ENCODE measurements at regions not wholly inside any gene's neighbourhood (a gene's known extent, or its start where the extent isn't known, plus 50 kb on each side); places are given as distances from the start of the nearest gene placed in this dataset.

GRCh38 chr1:221849110-221849509, 107.2 kb upstream of the DUSP10 start:
- Mint-ChIP-seq H3K27ac (no peak overlapping the region), H3K9me3 (ENCODE audit: low read depth) (no peaks in the 10 kb centered on the region), H3K36me3 (no peaks in the 10 kb centered on the region), H3K27me3 (no peaks in the 10 kb centered on the region), H3K4me3 (no peak overlapping the region), H3K4me1 (ENCODE audit: low read depth) (no peaks in the 10 kb centered on the region)

DNA sequence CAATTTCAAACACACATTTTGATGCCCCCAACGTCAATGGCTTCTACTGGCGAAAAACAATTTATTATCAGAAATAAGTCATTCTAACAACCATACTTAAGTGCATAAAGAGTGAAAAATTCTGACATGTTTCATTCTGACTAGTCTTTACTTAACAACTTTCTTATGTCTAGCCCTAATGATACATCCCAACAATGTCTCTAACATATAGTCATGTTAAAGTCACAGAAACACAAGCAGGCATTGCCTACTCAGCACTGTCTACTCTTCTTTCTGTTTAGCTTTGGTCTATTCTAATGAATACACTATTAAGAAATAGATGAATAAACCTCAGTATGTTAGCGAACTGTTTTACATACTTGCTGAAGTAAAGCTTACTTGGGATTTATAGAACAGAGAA, 105.8 kb upstream of the DUSP10 start:
- H3K4me1 Mint-ChIP-seq (ENCODE audit: low read depth), result no peaks in the 10 kb centered on the region
- no peak overlapping the region for H3K27ac Mint-ChIP-seq
- no peak overlapping the region for H3K4me3 Mint-ChIP-seq
- H3K9me3 Mint-ChIP-seq (ENCODE audit: low read depth), result no peaks in the 10 kb centered on the region
- no peaks in the 10 kb centered on the region for H3K36me3 Mint-ChIP-seq
- no peaks in the 10 kb centered on the region for H3K27me3 Mint-ChIP-seq

- no peak overlapping the region for H3K27ac Mint-ChIP-seq
- H3K27me3 Mint-ChIP-seq, result no peaks in the 10 kb centered on the region
- H3K36me3 Mint-ChIP-seq, result no peaks in the 10 kb centered on the region
- H3K4me1 Mint-ChIP-seq (ENCODE audit: low read depth), result peaks cover 4% of the 10 kb centered on the region
- no peak overlapping the region for H3K4me3 Mint-ChIP-seq
- no peaks in the 10 kb centered on the region for H3K9me3 Mint-ChIP-seq (ENCODE audit: low read depth)
Observed at GRCh38 chr1:221845650-221846371, 103.9 kb upstream of the DUSP10 start.

DNA sequence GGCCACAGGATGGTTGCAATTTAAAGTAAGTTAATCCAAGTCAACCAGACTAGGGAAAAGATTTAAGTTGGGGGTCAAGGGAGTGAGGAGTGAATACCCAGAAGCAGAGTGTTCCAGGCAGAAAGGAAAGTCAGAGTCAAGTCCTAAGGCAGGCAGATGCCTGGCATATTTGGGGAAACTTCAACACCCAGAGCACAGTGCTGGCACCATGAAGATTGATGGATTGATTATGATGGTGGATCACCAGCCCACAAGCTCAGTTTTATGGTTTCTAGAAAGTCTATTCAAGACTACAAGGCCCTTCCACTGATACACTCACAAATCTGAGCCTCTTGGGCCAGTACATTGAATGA, 100.1 kb upstream of the DUSP10 start:
- Mint-ChIP-seq H3K27ac (no peak overlapping the region), H3K27me3 (no peaks in the 10 kb centered on the region), H3K9me3 (ENCODE audit: low read depth) (no peaks in the 10 kb centered on the region)

GRCh38 chr1:221841251-221841982, 99.5 kb upstream of the DUSP10 start:
- Mint-ChIP-seq H3K27ac (peak overlapping the region; percentile 9), H3K4me1 (ENCODE audit: low read depth) (peaks cover 37% of the 10 kb centered on the region), H3K4me3 (no peak overlapping the region), H3K27me3 (no peaks in the 10 kb centered on the region), H3K36me3 (no peaks in the 10 kb centered on the region), H3K9me3 (ENCODE audit: low read depth) (no peaks in the 10 kb centered on the region)

More for the DNA sequence above, 100.1 kb upstream of the DUSP10 start:
- Mint-ChIP-seq H3K36me3 (no peaks in the 10 kb centered on the region), H3K4me1 (ENCODE audit: low read depth) (peaks cover 37% of the 10 kb centered on the region), H3K4me3 (no peak overlapping the region)

DNA sequence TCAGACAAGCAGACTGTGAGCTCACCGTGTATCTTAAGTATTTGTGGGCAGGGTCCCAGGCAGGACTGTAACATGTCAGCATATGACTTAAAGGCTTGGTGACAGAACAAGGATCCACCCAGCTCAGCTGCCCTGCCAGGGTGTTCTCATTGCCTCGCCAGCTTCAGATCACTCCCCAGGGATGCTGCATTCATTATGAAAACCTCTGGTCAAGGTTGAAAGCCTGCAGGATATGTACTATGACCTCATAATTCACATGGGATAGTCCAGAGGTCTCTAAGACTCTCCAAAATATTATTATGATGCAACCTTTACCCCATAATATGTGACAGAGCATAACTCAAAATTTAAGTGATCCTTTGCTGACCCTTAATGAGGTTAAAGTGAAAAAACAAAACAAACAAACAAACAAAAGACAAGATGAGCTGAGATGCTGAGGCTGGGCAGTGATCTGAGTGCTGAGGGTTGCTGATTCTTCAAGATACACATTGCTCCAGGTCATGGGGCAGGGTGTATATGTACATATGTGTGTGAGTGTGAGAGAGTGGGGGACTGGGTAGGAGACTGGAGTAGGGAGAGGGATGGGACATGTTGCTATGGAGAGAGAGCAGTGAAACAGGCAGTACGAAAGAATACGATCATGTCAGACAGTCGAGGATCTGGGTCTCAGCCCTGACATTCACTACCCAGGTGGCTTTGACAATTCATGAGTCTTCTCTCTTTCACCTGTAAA, 98.8 kb upstream of the DUSP10 start:
- Mint-ChIP-seq H3K4me3 (no peak overlapping the region), H3K36me3 (no peaks in the 10 kb centered on the region), H3K9me3 (ENCODE audit: low read depth) (no peaks in the 10 kb centered on the region), H3K4me1 (ENCODE audit: low read depth) (peaks cover 37% of the 10 kb centered on the region), H3K27ac (peak overlapping the region; percentile 96), H3K27me3 (peaks cover 1% of the 10 kb centered on the region)

DNA sequence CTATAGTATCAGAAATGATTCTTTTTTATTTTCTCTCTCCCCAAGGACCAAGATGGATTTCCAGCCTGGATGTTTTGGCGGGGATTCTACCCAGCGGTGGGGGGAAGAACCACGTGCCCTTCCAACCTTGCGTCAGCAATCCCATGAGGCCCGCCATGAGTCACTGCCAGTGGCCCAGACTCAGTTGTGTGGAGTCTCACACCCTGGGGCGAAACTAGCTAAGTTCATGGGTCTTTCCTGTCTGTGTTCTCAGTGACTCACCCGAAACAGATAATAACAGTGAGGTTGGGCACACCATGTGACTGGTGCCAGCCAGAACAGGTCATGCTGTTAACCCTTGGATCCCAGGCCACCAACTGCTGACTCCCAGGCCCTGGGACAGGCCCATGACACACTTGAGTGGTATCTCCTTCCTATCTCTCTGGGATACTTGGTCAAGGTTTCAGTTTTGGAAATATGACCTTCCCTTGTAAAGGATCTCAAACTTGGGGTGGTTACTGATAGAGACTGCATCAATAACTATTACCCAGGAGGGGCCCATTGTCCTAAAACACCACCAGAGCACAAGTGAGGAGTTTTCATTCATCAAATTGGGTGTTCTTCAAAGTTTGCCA, 98.0 kb upstream of the DUSP10 start:
- Mint-ChIP-seq H3K9me3 (ENCODE audit: low read depth) (no peaks in the 10 kb centered on the region), H3K4me1 (ENCODE audit: low read depth) (peaks cover 37% of the 10 kb centered on the region), H3K36me3 (no peaks in the 10 kb centered on the region), H3K27ac (peak overlapping the region; percentile 96), H3K4me3 (peak overlapping the region; percentile 40), H3K27me3 (peaks cover 1% of the 10 kb centered on the region)

- peaks cover 37% of the 10 kb centered on the region for H3K4me1 Mint-ChIP-seq (ENCODE audit: low read depth)
- peaks cover 1% of the 10 kb centered on the region for H3K27me3 Mint-ChIP-seq
- H3K36me3 Mint-ChIP-seq, result no peaks in the 10 kb centered on the region
- peak overlapping the region; percentile 18 for H3K4me3 Mint-ChIP-seq
- peak overlapping the region; percentile 96 for H3K27ac Mint-ChIP-seq
- H3K9me3 Mint-ChIP-seq (ENCODE audit: low read depth), result no peaks in the 10 kb centered on the region
Observed at GRCh38 chr1:221839321-221839720, 97.4 kb upstream of the DUSP10 start.

DNA sequence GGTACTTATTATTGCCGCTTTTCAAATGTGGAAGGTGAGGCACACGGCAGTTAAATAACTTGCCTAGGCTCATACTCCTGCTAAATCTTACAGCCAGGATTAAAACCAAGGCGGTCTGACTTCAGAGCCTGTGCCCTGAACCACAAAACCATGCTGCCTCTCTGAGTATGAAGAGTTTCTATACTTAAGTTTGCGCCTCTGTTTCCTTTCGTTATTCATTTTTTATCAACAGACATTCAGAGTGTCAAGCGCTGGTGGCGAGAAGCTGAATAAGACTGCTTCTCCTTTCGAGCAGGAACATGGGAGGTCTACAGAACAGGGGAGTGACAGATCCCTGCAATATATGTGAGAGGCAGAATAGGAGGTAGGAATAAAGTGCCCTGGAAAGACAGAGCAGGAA, 96.0 kb upstream of the DUSP10 start:
- H3K27ac Mint-ChIP-seq, result peak overlapping the region; percentile 88
- peaks cover 1% of the 10 kb centered on the region for H3K27me3 Mint-ChIP-seq
- no peaks in the 10 kb centered on the region for H3K36me3 Mint-ChIP-seq
- no peaks in the 10 kb centered on the region for H3K9me3 Mint-ChIP-seq (ENCODE audit: low read depth)
- peak overlapping the region; percentile 72 for H3K4me3 Mint-ChIP-seq
- H3K4me1 Mint-ChIP-seq (ENCODE audit: low read depth), result peaks cover 37% of the 10 kb centered on the region

GRCh38 chr1:221834698-221835513, 93.0 kb upstream of the DUSP10 start:
- Mint-ChIP-seq H3K4me3 (no peak overlapping the region), H3K27ac (no peak overlapping the region), H3K4me1 (ENCODE audit: low read depth) (peaks cover 29% of the 10 kb centered on the region), H3K36me3 (no peaks in the 10 kb centered on the region), H3K9me3 (ENCODE audit: low read depth) (no peaks in the 10 kb centered on the region), H3K27me3 (peaks cover 1% of the 10 kb centered on the region)

GRCh38 chr1:221832617-221833016, 90.7 kb upstream of the DUSP10 start:
- no peak overlapping the region for H3K27ac Mint-ChIP-seq
- H3K4me3 Mint-ChIP-seq, result no peak overlapping the region
- H3K4me1 Mint-ChIP-seq (ENCODE audit: low read depth), result peaks cover 32% of the 10 kb centered on the region
- H3K36me3 Mint-ChIP-seq, result no peaks in the 10 kb centered on the region
- H3K9me3 Mint-ChIP-seq (ENCODE audit: low read depth), result no peaks in the 10 kb centered on the region
- H3K27me3 Mint-ChIP-seq, result peaks cover 1% of the 10 kb centered on the region

DNA sequence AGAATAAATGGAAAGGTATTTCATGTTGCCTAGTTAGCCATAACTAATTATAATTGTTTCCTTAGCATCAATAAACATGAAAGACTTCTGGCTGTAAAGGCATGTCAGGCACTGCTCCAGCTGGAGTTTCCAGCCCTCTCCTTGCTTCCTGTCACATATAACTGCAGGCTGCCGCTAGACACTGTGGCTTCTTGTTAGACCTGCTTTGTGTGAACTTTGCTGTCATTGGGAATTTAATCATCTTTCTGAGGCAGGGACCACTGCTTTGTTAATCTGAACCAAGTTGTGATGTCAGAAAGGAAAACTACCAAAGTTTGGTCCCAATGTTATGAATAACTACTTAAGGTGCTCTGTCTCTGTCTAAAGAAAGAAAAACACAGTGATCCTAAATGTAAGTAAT, 90.3 kb upstream of the DUSP10 start:
- H3K27me3 Mint-ChIP-seq, result peaks cover 1% of the 10 kb centered on the region
- H3K4me1 Mint-ChIP-seq (ENCODE audit: low read depth), result peaks cover 33% of the 10 kb centered on the region
- H3K9me3 Mint-ChIP-seq (ENCODE audit: low read depth), result no peaks in the 10 kb centered on the region
- no peak overlapping the region for H3K27ac Mint-ChIP-seq
- H3K4me3 Mint-ChIP-seq, result no peak overlapping the region
- no peaks in the 10 kb centered on the region for H3K36me3 Mint-ChIP-seq

DNA sequence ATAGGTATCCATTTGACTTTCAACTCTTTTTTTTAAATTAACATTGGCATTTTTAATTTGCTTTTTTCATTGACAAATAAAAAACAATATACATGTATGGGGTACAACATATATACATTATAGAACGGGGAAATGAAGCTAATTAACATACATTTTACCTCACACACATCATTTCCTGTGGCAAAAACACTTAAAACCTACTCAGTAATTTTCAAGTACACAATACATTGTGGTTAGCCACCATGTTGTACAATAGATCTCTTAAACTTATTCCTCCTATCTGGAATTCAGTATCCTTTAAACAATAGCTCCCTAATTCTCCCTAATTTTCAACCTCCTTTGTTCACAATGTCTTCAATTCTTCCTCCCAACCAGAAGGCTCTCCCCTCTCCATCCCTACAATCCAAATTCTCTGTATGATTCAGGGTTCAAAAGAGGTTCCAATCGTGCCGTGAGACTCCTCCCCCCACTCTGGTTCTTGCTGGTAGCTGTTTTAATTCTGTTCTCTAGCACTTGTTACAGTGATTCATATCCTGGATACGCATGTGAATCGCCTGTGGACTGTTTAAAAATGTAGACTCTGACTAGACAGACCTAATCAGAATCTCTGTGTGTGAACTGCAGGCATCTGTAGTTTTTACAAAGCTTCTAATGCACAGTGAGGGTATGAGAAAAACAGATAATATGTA, 87.6 kb upstream of the DUSP10 start:
- no peaks in the 10 kb centered on the region for H3K9me3 Mint-ChIP-seq (ENCODE audit: low read depth)
- H3K4me1 Mint-ChIP-seq (ENCODE audit: low read depth), result peaks cover 46% of the 10 kb centered on the region
- H3K27ac Mint-ChIP-seq, result peak overlapping the region; percentile 94

DNA sequence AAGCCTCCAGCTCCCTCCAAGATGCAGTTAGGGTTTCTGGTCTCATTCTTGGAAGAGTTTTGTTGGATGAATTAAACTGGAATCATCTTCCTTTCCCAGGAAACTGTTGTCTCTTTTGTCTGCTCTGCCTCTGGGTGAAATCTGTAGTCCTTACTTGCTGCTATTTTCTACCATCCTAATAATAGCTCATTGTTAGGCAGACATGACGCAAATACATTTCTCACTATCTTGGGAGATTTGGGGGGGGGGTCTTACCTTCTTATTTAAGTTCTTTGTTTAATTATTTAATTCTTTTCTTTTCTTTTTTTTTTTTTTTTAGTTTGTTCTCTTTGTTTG, 85.4 kb upstream of the DUSP10 start:
- Mint-ChIP-seq H3K4me3 (no peak overlapping the region), H3K36me3 (no peaks in the 10 kb centered on the region), H3K27me3 (no peaks in the 10 kb centered on the region), H3K4me1 (ENCODE audit: low read depth) (peaks cover 60% of the 10 kb centered on the region), H3K9me3 (ENCODE audit: low read depth) (no peaks in the 10 kb centered on the region), H3K27ac (peak overlapping the region; percentile 29)

More for the DNA sequence above, 87.6 kb upstream of the DUSP10 start:
- Mint-ChIP-seq H3K36me3 (no peaks in the 10 kb centered on the region), H3K4me3 (peak overlapping the region; percentile 64), H3K27me3 (no peaks in the 10 kb centered on the region)
